ENCODE measurements at regions not wholly inside any gene's neighbourhood (a gene's known extent, or its start where the extent isn't known, plus 50 kb on each side); places are given as distances from the start of the nearest gene placed in this dataset.

- TF ChIP-seq CTCF (IDR thresholded peaks at IDR 0.05), result no peak
- no peak for TF ChIP-seq POLR2A (IDR thresholded peaks at IDR 0.05)
Observed at GRCh38 chr1:78237364-78237916, 191.7 kb downstream of the GIPC2 start.

Data from heart left ventricle (tissue), 13 donors.